ENCODE measurements at regions not wholly inside any gene's neighbourhood (a gene's known extent, or its start where the extent isn't known, plus 50 kb on each side); places are given as distances from the start of the nearest gene placed in this dataset.

DNA sequence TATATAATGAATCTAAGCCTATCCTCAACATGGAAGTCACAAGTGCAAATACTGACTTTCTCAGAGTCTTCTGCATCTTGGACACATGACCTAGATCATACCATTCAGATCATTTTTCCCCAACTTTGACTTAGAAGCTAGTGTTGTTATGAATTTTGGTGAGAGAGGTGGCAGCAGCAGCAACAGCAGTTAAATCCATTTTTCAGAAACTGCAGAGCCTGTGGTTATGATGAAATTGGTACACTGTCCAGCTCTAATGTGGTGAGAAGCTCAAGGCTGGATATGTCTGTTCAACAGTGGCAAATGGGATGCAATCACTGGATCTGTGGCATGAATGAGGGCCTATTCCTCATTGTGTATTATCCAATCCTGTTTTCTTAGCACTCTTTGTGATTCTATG, 290.1 kb upstream of the SATB1 start:
- TF ChIP-seq POLR2A (IDR thresholded peaks at IDR 0.05) (no peak), POLR2AphosphoS5 (IDR thresholded peaks at IDR 0.05) (no peak)
- TF ChIP-seq, protein P1, sequence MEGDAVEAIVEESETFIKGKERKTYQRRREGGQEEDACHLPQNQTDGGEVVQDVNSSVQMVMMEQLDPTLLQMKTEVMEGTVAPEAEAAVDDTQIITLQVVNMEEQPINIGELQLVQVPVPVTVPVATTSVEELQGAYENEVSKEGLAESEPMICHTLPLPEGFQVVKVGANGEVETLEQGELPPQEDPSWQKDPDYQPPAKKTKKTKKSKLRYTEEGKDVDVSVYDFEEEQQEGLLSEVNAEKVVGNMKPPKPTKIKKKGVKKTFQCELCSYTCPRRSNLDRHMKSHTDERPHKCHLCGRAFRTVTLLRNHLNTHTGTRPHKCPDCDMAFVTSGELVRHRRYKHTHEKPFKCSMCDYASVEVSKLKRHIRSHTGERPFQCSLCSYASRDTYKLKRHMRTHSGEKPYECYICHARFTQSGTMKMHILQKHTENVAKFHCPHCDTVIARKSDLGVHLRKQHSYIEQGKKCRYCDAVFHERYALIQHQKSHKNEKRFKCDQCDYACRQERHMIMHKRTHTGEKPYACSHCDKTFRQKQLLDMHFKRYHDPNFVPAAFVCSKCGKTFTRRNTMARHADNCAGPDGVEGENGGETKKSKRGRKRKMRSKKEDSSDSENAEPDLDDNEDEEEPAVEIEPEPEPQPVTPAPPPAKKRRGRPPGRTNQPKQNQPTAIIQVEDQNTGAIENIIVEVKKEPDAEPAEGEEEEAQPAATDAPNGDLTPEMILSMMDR (IDR thresholded peaks at IDR 0.05), result no peak

Data from sigmoid colon (tissue), 4 donors.